Gastrocnemius medialis (tissue), 4 donors: ENCODE measurements at regions not wholly inside any gene's neighbourhood (a gene's known extent, or its start where the extent isn't known, plus 50 kb on each side); places are given as distances from the start of the nearest gene placed in this dataset.

Source experiments
- CTCF ChIP-seq, 5 experiments: fragments of 450-650 bp in 3 of 5; fragments of 200-600 bp in 2 of 5; sonication (generic) in 2 of 5; IDR thresholded peaks in 4 of 5; conservative IDR thresholded peaks in 1 of 5; 1 replicate in 4 of 5; 2 replicates in 1 of 5; pipeline ENCODE4 v1.5.1; 2016 to 2019; ENCODE audit warnings: antibody characterized with exemption in 5 of 5, mild to moderate bottlenecking in 3 of 5, moderate library complexity in 3 of 5
- POLR2A ChIP-seq, 2 donors: fragments of 450-650 bp; IDR thresholded peaks; one replicate each; pipeline ENCODE4 v1.6.1; 2017; ENCODE audit warnings: antibody characterized with exemption in 2 of 2, mild to moderate bottlenecking in 2 of 2, moderate library complexity in 2 of 2

GRCh38 chr6:135623979-135624378 is 126.4 kb upstream of the AHI1 start:
- TF ChIP-seq CTCF (IDR thresholded peaks at IDR 0.05 in 4 of 5, conservative IDR thresholded peaks at IDR 0.05 in 1 of 5) (no peak), POLR2A (IDR thresholded peaks at IDR 0.05) (no peak)
